ENCODE measurements at regions not wholly inside any gene's neighbourhood (a gene's known extent, or its start where the extent isn't known, plus 50 kb on each side); places are given as distances from the start of the nearest gene placed in this dataset.
"Not testable (repeated sequence)": the region's sequence is repeated elsewhere in the genome, so short reads cannot be mapped to it uniquely, and the experiment has no call there.

DNA sequence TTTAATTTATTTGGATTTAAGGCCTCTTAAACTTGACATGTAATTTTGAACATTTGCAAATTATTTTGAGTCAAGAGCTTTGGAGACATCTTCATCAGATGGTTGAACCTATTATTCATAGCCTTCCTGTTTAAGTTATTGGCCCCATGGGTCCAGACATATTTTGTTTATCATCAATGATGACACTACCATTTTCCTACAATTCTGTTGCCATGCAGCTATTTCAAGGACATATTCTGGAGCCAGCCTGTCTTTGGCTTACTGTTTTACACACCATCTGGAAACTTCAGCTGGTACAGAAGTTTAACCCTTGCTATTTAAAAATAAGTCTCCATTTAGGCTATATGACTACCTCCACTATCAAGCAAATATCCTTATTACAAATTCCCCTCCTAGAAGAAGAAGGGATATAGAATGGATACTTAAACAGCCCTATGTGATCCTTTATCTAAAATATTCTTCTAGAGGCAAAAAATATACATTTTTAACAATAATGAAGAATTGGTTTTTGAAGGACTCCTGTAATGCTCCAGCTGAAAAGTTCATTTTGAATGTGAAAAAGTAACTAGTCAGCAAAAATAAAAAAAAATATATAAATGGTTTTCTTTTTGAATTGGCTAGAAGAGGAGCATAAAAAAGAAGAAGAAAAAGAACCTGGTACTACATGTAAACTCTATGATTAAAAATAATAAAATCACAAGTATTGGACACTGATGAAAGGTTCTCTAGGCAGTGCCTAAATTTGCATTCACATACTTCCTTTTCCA lies 544.0 kb upstream of the HS3ST5 start:
- H3K4me3 ChIP-seq (replicated peaks in 1 of 2; ENCODE audit: low read depth in 2 of 2, low read length in 2 of 2) = no peak overlapping the region
- TF ChIP-seq, protein P1, sequence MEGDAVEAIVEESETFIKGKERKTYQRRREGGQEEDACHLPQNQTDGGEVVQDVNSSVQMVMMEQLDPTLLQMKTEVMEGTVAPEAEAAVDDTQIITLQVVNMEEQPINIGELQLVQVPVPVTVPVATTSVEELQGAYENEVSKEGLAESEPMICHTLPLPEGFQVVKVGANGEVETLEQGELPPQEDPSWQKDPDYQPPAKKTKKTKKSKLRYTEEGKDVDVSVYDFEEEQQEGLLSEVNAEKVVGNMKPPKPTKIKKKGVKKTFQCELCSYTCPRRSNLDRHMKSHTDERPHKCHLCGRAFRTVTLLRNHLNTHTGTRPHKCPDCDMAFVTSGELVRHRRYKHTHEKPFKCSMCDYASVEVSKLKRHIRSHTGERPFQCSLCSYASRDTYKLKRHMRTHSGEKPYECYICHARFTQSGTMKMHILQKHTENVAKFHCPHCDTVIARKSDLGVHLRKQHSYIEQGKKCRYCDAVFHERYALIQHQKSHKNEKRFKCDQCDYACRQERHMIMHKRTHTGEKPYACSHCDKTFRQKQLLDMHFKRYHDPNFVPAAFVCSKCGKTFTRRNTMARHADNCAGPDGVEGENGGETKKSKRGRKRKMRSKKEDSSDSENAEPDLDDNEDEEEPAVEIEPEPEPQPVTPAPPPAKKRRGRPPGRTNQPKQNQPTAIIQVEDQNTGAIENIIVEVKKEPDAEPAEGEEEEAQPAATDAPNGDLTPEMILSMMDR (IDR thresholded peaks at IDR 0.05; ENCODE audit: low read depth, low read length) = no peak
- no peak for DNase-seq (ENCODE audit: low read depth in 2 of 2)

GRCh38 chr6:114879693-114880092 lies 536.9 kb upstream of the HS3ST5 start:
- TF ChIP-seq, protein P1 (IDR thresholded peaks at IDR 0.05; ENCODE audit: low read depth, low read length) = no peak
- DNase-seq (ENCODE audit: low read depth in 2 of 2) = no peak
- H3K4me3 ChIP-seq (replicated peaks in 1 of 2; ENCODE audit: low read depth in 2 of 2, low read length in 2 of 2) = no peak overlapping the region

GRCh38 chr6:114878091-114878490 lies 535.3 kb upstream of the HS3ST5 start:
- H3K4me3 ChIP-seq (replicated peaks in 1 of 2; ENCODE audit: low read depth in 2 of 2, low read length in 2 of 2) = no peak overlapping the region
- TF ChIP-seq, protein P1 (IDR thresholded peaks at IDR 0.05; ENCODE audit: low read depth, low read length) = no peak
- DNase-seq (ENCODE audit: low read depth in 2 of 2) = no peak

- DNase-seq (ENCODE audit: low read depth in 2 of 2) = no peak
- TF ChIP-seq, protein P1 (IDR thresholded peaks at IDR 0.05; ENCODE audit: low read depth, low read length) = no peak
- H3K4me3 ChIP-seq (replicated peaks in 1 of 2; ENCODE audit: low read depth in 2 of 2, low read length in 2 of 2) = no peak overlapping the region
These were observed 531.6 kb upstream of the HS3ST5 start for GRCh38 chr6:114874410-114874809.

DNA sequence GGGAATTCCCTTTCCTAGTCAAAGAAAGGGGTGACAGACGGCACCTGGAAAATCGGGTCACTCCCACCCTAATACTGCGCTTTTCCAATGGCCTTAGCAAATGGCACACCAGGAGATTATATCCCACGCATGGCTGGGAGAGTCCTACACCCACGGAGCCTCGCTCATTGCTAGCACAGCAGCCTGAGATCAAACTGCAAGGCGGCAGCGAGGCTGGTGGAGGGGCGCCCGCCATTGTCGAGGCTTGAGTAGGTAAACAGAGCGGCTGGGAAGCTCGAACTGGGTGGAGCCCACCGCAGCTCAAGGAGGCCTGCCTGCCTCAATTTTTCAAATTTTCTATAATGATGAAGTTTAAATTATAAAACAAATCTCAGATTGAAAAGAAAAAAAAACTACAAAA lies 522.7 kb upstream of the HS3ST5 start:
- DNase-seq (ENCODE audit: low read depth in 2 of 2); H3K4me3 ChIP-seq (replicated peaks in 1 of 2; ENCODE audit: low read depth in 2 of 2, low read length in 2 of 2): not testable (repeated sequence)

DNA sequence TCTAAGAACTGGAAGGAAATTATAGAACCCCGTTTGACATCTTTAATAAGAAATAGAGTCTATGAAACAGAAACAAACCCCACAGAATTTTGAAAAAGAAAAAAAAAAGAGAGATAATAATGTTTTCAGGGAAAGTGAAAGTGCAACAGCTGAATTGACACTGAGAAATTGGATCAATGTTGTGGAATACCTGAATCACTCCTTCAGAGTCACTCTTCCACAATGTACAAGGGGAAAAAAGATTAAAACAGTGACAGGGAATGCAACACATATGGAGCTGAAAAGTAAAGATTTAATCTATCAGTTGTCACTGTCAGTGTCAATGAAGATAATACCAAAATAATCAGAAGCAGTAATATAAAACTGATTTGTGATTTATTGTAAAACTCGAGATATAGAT lies 520.8 kb upstream of the HS3ST5 start:
- no peak for DNase-seq (ENCODE audit: low read depth in 2 of 2)
- TF ChIP-seq, protein P1 (IDR thresholded peaks at IDR 0.05; ENCODE audit: low read depth, low read length) = no peak
- no peak overlapping the region for H3K4me3 ChIP-seq (replicated peaks in 1 of 2; ENCODE audit: low read depth in 2 of 2, low read length in 2 of 2)

DNA sequence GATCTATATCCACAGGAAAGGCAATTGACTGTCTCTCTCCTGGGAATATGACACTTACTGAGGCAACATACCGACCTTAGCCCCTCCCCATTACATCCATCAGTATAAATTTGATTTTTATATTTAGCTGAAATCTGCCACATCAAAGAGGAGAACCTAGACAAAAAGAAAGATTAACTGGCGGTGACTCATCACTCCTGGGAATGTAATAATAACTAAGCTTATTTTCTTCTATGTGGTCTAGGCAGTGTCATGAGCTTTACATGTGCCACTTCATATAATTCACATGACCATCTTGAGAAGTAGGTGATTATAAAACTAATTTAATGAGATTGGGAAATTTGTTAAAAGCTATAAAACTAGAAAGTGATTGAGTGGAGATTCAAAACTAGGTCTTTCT lies 520.0 kb upstream of the HS3ST5 start:
- H3K4me3 ChIP-seq (replicated peaks in 1 of 2; ENCODE audit: low read depth in 2 of 2, low read length in 2 of 2) = no peak overlapping the region
- no peak for DNase-seq (ENCODE audit: low read depth in 2 of 2)
- TF ChIP-seq, protein P1 (IDR thresholded peaks at IDR 0.05; ENCODE audit: low read depth, low read length) = no peak

All from cardiac fibroblast (primary cell).